ENCODE measurements at regions not wholly inside any gene's neighbourhood (a gene's known extent, or its start where the extent isn't known, plus 50 kb on each side); places are given as distances from the start of the nearest gene placed in this dataset.

DNA sequence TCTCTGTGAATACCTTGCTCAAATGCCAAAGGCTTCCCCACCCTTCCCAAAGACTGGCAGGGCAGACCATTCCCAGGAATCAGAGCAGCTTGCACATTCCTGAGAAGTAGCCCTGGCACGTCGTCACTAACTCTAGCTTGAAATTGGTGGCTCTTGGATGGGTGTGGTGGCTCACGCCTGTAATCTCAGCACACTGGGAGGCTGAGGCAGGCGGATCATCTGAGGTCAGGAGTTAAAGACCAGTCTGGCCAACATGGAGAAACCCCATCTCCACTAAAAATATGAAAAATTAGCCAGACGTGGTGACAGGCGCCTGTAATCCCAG, 108.2 kb upstream of the MPP7 start:
- TF ChIP-seq, protein P1, sequence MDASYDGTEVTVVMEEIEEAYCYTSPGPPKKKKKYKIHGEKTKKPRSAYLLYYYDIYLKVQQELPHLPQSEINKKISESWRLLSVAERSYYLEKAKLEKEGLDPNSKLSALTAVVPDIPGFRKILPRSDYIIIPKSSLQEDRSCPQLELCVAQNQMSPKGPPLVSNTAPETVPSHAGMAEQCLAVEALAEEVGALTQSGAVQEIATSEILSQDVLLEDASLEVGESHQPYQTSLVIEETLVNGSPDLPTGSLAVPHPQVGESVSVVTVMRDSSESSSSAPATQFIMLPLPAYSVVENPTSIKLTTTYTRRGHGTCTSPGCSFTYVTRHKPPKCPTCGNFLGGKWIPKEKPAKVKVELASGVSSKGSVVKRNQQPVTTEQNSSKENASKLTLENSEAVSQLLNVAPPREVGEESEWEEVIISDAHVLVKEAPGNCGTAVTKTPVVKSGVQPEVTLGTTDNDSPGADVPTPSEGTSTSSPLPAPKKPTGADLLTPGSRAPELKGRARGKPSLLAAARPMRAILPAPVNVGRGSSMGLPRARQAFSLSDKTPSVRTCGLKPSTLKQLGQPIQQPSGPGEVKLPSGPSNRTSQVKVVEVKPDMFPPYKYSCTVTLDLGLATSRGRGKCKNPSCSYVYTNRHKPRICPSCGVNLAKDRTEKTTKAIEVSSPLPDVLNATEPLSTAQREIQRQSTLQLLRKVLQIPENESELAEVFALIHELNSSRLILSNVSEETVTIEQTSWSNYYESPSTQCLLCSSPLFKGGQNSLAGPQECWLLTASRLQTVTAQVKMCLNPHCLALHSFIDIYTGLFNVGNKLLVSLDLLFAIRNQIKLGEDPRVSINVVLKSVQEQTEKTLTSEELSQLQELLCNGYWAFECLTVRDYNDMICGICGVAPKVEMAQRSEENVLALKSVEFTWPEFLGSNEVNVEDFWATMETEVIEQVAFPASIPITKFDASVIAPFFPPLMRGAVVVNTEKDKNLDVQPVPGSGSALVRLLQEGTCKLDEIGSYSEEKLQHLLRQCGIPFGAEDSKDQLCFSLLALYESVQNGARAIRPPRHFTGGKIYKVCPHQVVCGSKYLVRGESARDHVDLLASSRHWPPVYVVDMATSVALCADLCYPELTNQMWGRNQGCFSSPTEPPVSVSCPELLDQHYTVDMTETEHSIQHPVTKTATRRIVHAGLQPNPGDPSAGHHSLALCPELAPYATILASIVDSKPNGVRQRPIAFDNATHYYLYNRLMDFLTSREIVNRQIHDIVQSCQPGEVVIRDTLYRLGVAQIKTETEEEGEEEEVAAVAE (CRISPR knock-in tag; IDR thresholded peaks at IDR 0.05; ENCODE audit: borderline replicate concordance), result no peak
- TF ChIP-seq ZNF713 (CRISPR knock-in tag; IDR thresholded peaks at IDR 0.05), result no peak
- TF ChIP-seq ZNF34 (CRISPR knock-in tag; IDR thresholded peaks at IDR 0.05; ENCODE audit: borderline replicate concordance), result no peak
- TF ChIP-seq ZNF44 (CRISPR knock-in tag; IDR thresholded peaks at IDR 0.05), result no peak
- no peak for TF ChIP-seq ZNF274 (CRISPR knock-in tag; IDR thresholded peaks at IDR 0.05)
- TF ChIP-seq, protein P2, sequence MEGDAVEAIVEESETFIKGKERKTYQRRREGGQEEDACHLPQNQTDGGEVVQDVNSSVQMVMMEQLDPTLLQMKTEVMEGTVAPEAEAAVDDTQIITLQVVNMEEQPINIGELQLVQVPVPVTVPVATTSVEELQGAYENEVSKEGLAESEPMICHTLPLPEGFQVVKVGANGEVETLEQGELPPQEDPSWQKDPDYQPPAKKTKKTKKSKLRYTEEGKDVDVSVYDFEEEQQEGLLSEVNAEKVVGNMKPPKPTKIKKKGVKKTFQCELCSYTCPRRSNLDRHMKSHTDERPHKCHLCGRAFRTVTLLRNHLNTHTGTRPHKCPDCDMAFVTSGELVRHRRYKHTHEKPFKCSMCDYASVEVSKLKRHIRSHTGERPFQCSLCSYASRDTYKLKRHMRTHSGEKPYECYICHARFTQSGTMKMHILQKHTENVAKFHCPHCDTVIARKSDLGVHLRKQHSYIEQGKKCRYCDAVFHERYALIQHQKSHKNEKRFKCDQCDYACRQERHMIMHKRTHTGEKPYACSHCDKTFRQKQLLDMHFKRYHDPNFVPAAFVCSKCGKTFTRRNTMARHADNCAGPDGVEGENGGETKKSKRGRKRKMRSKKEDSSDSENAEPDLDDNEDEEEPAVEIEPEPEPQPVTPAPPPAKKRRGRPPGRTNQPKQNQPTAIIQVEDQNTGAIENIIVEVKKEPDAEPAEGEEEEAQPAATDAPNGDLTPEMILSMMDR (CRISPR knock-in tag; IDR thresholded peaks at IDR 0.05), result no peak

All from HepG2 (cell line).